K562 (cell line): ENCODE measurements at regions not wholly inside any gene's neighbourhood (a gene's known extent, or its start where the extent isn't known, plus 50 kb on each side); places are given as distances from the start of the nearest gene placed in this dataset.

ENCODE experiments used
- ATAC-seq: fragments of 200-7000 bp; cut with Tn5 transposase; 3 replicates; pipeline ENCODE4 v1.9.1; 2020; ENCODE audit warnings: moderate library complexity
- BruUV-seq: library from RNA; stranded (reverse); fragments of 400-500 nt; replicated peaks from 2 replicates; lab custom pipeline; 2021; lab: Mats Ljungman, UMichigan
- CTCF ChIA-PET: fragments of 300-600 bp; formaldehyde crosslinking; extraction: SDS; loops from one replicate; lab custom pipeline; 2021; ENCODE audit warnings: low intra/inter-chr PET ratio; lab: Yijun Ruan, JAX
- POLR2A ChIA-PET: fragments of 300-600, 350-650 bp; sonication (Branson Sonifier 250); formaldehyde crosslinking; extraction: SDS; loops from one replicate; lab custom pipeline; 2021; ENCODE audit warnings: antibody characterized with exemption, inconsistent platforms; lab: Yijun Ruan, JAX
- DNase-seq, 4 experiments: peaks; one replicate each; pipeline versions ENCODE4 v3.0.0 to v3.0.0-alpha.2; 2011 to 2018; ENCODE audit warnings: low spot score in 3 of 4, mixed read lengths in 3 of 4; ENCODE audit errors: extremely low read depth in 1 of 4
- FAIRE-seq: peaks from 2 replicates; lab custom pipeline; 2011; peaks lifted over from hg19 to GRCh38; lab: Jason Lieb, UNC
- H2AFZ ChIP-seq: 2 replicates; pipeline ENCODE4 v1.6.0; 2011; ENCODE audit warnings: low read depth, low read length, control low read depth, inconsistent platforms
- H3K27ac ChIP-seq: fragments of 200-600 bp; 3 replicates; pipeline ENCODE4 v1.8.0; 2011; ENCODE audit warnings: low read depth, mild to moderate bottlenecking, control low read depth, inconsistent platforms, low read length, moderate library complexity, mixed read lengths; ENCODE audit errors: extremely low read depth
- H3K27me3 ChIP-seq, 2 experiments: fragments of 300-600 bp in 1 of 2; 2 replicates in 1 of 2; 3 replicates in 1 of 2; pipeline versions ENCODE4 v1.6.0 to v1.8.0; 2011; ENCODE audit warnings: inconsistent platforms in 2 of 2, low read length in 2 of 2, mild to moderate bottlenecking in 1 of 2, mixed read lengths in 1 of 2, moderate library complexity in 1 of 2; ENCODE audit not compliant: control insufficient read depth in 2 of 2, insufficient read depth in 2 of 2
- H3K36me3 ChIP-seq: fragments of 300-600 bp; 3 replicates; pipeline ENCODE4 v1.8.0; 2011; ENCODE audit warnings: mild to moderate bottlenecking, low read length, inconsistent platforms; ENCODE audit not compliant: control insufficient read depth, insufficient read depth
- H3K4me1 ChIP-seq, 2 experiments: fragments of 200-600 bp in 1 of 2; replicated peaks in 1 of 2; 2 replicates in 1 of 2; 3 replicates in 1 of 2; pipeline versions ENCODE4 v1.5.1 to v1.8.0; 2011; ENCODE audit warnings: inconsistent platforms in 2 of 2, low read length in 2 of 2, mild to moderate bottlenecking in 1 of 2, mixed read lengths in 1 of 2, moderate library complexity in 1 of 2; ENCODE audit not compliant: control insufficient read depth in 2 of 2, insufficient read depth in 2 of 2
- H3K4me2 ChIP-seq: 2 replicates; pipeline ENCODE4 v1.6.1; 2011; ENCODE audit warnings: low read length, control low read depth, inconsistent platforms, mixed read lengths; ENCODE audit not compliant: insufficient read depth
- H3K4me3 ChIP-seq: fragments of 200-600 bp; sonication (generic), shearing (Covaris generic); 2 replicates; pipeline ENCODE4 v1.5.1; 2016; ENCODE audit warnings: control low read depth, inconsistent platforms
- H3K79me2 ChIP-seq: fragments of 200-600 bp; 3 replicates; pipeline ENCODE4 v1.8.0; 2011; ENCODE audit warnings: low read length, inconsistent platforms; ENCODE audit not compliant: control insufficient read depth, insufficient read depth
- H3K9ac ChIP-seq, 2 experiments: 2 replicates each; pipeline versions ENCODE4 v1.6.0 to v1.6.1; 2011; ENCODE audit warnings: low read depth in 2 of 2, low read length in 2 of 2, control low read depth in 1 of 2, inconsistent platforms in 1 of 2, mild to moderate bottlenecking in 1 of 2, mixed read lengths in 1 of 2; ENCODE audit not compliant: insufficient read depth in 1 of 2
- H3K9me1 ChIP-seq: one replicate; pipeline ENCODE4 v1.6.0; 2011; ENCODE audit warnings: inconsistent platforms, mild to moderate bottlenecking, low read length, moderate library complexity; ENCODE audit not compliant: control insufficient read depth, insufficient read depth
- H3K9me3 ChIP-seq: replicated peaks from 2 replicates; pipeline ENCODE4 v1.5.1; 2011; ENCODE audit warnings: low read depth, low read length, inconsistent platforms; ENCODE audit not compliant: control insufficient read depth, insufficient read depth
- H4K20me1 ChIP-seq: replicated peaks from 2 replicates; pipeline ENCODE4 v1.6.1; 2011; ENCODE audit warnings: low read length, inconsistent platforms, mixed read lengths; ENCODE audit not compliant: control insufficient read depth, insufficient read depth
- CAMTA2 ChIP-seq: fragments of 250-450 bp; sonication (Bioruptor Pico); conservative IDR thresholded peaks from 2 replicates; pipeline ENCODE4 v1.5.1; 2022
- CCAR2 ChIP-seq: fragments of 200-400 bp; formaldehyde crosslinking; IDR thresholded peaks from 2 replicates; pipeline ENCODE4 v1.6.1; 2017; ENCODE audit warnings: mild to moderate bottlenecking, low read depth, low read length
- DMBX1 ChIP-seq: fragments of 250-450 bp; sonication (Bioruptor Pico); IDR thresholded peaks from 2 replicates; pipeline ENCODE4 v1.8.0; 2022; ENCODE audit warnings: inconsistent platforms, mild to moderate bottlenecking, moderate library complexity, borderline replicate concordance
- FOXA3 ChIP-seq, 2 experiments: fragments of 450-650 bp in 1 of 2; sonication (generic) in 1 of 2; formaldehyde crosslinking; IDR thresholded peaks in 1 of 2; conservative IDR thresholded peaks in 1 of 2; 2 replicates each; pipeline versions ENCODE4 v1.4.0 to v1.8.0; 2020 to 2022; ENCODE audit warnings: mild to moderate bottlenecking in 2 of 2, missing genetic modification reagents in 1 of 2
- HDAC6 ChIP-seq: IDR thresholded peaks from 2 replicates; pipeline ENCODE4 v1.6.1; 2012; ENCODE audit warnings: low read depth, mild to moderate bottlenecking, control low read depth, inconsistent platforms, low read length, moderate library complexity
- HMG20A ChIP-seq: fragments of 450-650 bp; formaldehyde crosslinking; conservative IDR thresholded peaks from 2 replicates; pipeline ENCODE4 v1.4.0; 2020; ENCODE audit warnings: mild to moderate bottlenecking, mixed read lengths
- MXI1 ChIP-seq: IDR thresholded peaks from 2 replicates; pipeline ENCODE4 v1.6.1; 2011; ENCODE audit warnings: low read depth, mild to moderate bottlenecking, improper control_type of control experiment, low read length
- NCOA1 ChIP-seq: fragments of 450-650 bp; IDR thresholded peaks from 2 replicates; pipeline ENCODE4 v1.6.1; 2016; ENCODE audit warnings: low read depth
- NR2F6 ChIP-seq: fragments of 450-650 bp; formaldehyde crosslinking; IDR thresholded peaks from 2 replicates; pipeline ENCODE4 v1.4.0; 2020; ENCODE audit warnings: mild to moderate bottlenecking
- NUFIP1 ChIP-seq: fragments of 450-650 bp; IDR thresholded peaks from 2 replicates; pipeline ENCODE4 v1.6.1; 2018; ENCODE audit not compliant: partially characterized antibody
- OTX1 ChIP-seq: fragments of 450-650 bp; formaldehyde crosslinking; IDR thresholded peaks from 2 replicates; pipeline ENCODE4 v1.4.0; 2022; ENCODE audit warnings: mild to moderate bottlenecking
- POLR2AphosphoS5 ChIP-seq: IDR thresholded peaks from 2 replicates; pipeline ENCODE4 v1.6.1; 2011; ENCODE audit warnings: mild to moderate bottlenecking, low read depth, low read length, moderate library complexity; ENCODE audit not compliant: control insufficient read depth, insufficient read depth
- RBM34 ChIP-seq: fragments of 200-400 bp; formaldehyde crosslinking; IDR thresholded peaks from 2 replicates; pipeline ENCODE4 v1.6.1; 2018; ENCODE audit warnings: low read length, borderline replicate concordance; ENCODE audit not compliant: insufficient read depth
- SNAPC5 ChIP-seq: fragments of 250-450 bp; sonication (Bioruptor Pico); IDR thresholded peaks from 2 replicates; pipeline ENCODE4 v1.8.0; 2021; ENCODE audit warnings: moderate library complexity, mild to moderate bottlenecking, inconsistent platforms
- STAG1 ChIP-seq: sonication (generic); formaldehyde crosslinking; IDR thresholded peaks from 2 replicates; pipeline ENCODE4 v1.5.0; 2020; ENCODE audit warnings: missing genetic modification reagents, borderline replicate concordance
- TCF15 ChIP-seq: fragments of 250-450 bp; sonication (Bioruptor Pico); IDR thresholded peaks from 2 replicates; pipeline ENCODE4 v1.8.0; 2022; ENCODE audit warnings: moderate library complexity, mild to moderate bottlenecking, inconsistent platforms
- TRIM24 ChIP-seq, 2 experiments: fragments of 450-650 bp; IDR thresholded peaks; 2 replicates each; pipeline ENCODE4 v1.6.1; 2016
- ZBTB1 ChIP-seq: sonication (generic); formaldehyde crosslinking; IDR thresholded peaks from 2 replicates; pipeline ENCODE4 v1.8.1; 2023; ENCODE audit warnings: missing genetic modification reagents, low read depth, mild to moderate bottlenecking, borderline replicate concordance
- ZNF766 ChIP-seq: fragments of 200-800 bp; sonication (Bioruptor generic); conservative IDR thresholded peaks from 2 replicates; pipeline ENCODE4 v1.6.1; 2016; ENCODE audit warnings: missing genetic modification characterization, missing compliant biosample characterization
- WGBS: fragments of 100-300 bp; shearing (Covaris generic); methylation state at CpG from one replicate; pipeline ENCODE4 v1.1.6; 2016; ENCODE audit warnings: low coverage, mixed read lengths; ENCODE audit not compliant: insufficient coverage; ENCODE audit errors: missing lambda C conversion rate; 5-methylcytosine and 5-hydroxymethylcytosine counted together
- in situ Hi-C: fragments of 300-500 bp; cut with MboI; formaldehyde crosslinking; loops from 4 replicates; pipeline ENCODE4 v1.15.0; 2018; ENCODE audit warnings: inconsistent platforms, mixed read lengths
- intact Hi-C: fragments of 100-400 bp; cut with micrococcal nuclease; formaldehyde crosslinking; loops from 2 replicates; pipeline ENCODE4 v1.14.2; 2022
- TF ChIP-seq, protein P1 (sequence below): sonication (generic); formaldehyde crosslinking; IDR thresholded peaks from 2 replicates; pipeline ENCODE4 v1.8.0; 2023; ENCODE audit warnings: mild to moderate bottlenecking, missing genetic modification reagents

- TF ChIP-seq FOXA3 (CRISPR knock-in tag; conservative IDR thresholded peaks at IDR 0.05 in 1 of 2, IDR thresholded peaks at IDR 0.05 in 1 of 2): no peak
- TF ChIP-seq ZBTB1 (CRISPR knock-in tag): no peak
- TF ChIP-seq NR2F6 (CRISPR knock-in tag): no peak
- no peak for TF ChIP-seq CAMTA2 (CRISPR knock-in tag)
- peak; percentile 39; the same call in 1 of the 2 replicates for TF ChIP-seq STAG1 (CRISPR knock-in tag)
- TF ChIP-seq DMBX1 (CRISPR knock-in tag): no peak
- TF ChIP-seq MXI1: no peak
Observed at GRCh38 chr7:119270045-119270464, 1002.9 kb upstream of the KCND2 start (continued).

- TF ChIP-seq HDAC6: no peak
- no peak for TF ChIP-seq POLR2AphosphoS5
- no peak for TF ChIP-seq CCAR2
- TF ChIP-seq TRIM24 (IDR thresholded peaks at IDR 0.05): no peak
- no peak for TF ChIP-seq ZNF766 (CRISPR knock-in tag)
- TF ChIP-seq, protein P1, sequence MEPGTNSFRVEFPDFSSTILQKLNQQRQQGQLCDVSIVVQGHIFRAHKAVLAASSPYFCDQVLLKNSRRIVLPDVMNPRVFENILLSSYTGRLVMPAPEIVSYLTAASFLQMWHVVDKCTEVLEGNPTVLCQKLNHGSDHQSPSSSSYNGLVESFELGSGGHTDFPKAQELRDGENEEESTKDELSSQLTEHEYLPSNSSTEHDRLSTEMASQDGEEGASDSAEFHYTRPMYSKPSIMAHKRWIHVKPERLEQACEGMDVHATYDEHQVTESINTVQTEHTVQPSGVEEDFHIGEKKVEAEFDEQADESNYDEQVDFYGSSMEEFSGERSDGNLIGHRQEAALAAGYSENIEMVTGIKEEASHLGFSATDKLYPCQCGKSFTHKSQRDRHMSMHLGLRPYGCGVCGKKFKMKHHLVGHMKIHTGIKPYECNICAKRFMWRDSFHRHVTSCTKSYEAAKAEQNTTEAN (CRISPR knock-in tag): no peak
- TF ChIP-seq OTX1: no peak
- TF ChIP-seq NCOA1: no peak
- TF ChIP-seq TCF15 (CRISPR knock-in tag): no peak
- TF ChIP-seq RBM34: no peak
- TF ChIP-seq NUFIP1: no peak
- TF ChIP-seq SNAPC5: no peak
- no peak for TF ChIP-seq HMG20A
- TF ChIP-seq, all 486 proteins: peak for 0
- Histone ChIP-seq H3K4me3 (no peak overlapping the region), H3K27ac (no peak overlapping the region), H3K4me2 (no peak overlapping the region), H3K36me3 (no peaks in the 10 kb centered on the region), H3K27me3 (no peaks in the 10 kb centered on the region), H2AFZ (no peak overlapping the region), H4K20me1 (no peaks in the 10 kb centered on the region), H3K79me2 (no peaks in the 10 kb centered on the region), H3K9ac (no peak overlapping the region), H3K9me1 (no peaks in the 10 kb centered on the region), H3K4me1 (no peaks in the 10 kb centered on the region), H3K9me3 (no peaks in the 10 kb centered on the region)
- BruUV-seq: no TSS peak
- intact Hi-C loops (loop anchor here (1.0 to 10.0 kb wide), 4 partner anchors 824 to 1455 kb away; no protein-coding TSS in a partner anchor), in situ Hi-C loops (no loop called here)
- POLR2A ChIA-PET: no interaction called here
- FAIRE-seq (no peak), ATAC-seq (no peak), DNase-seq (no peak)
- 0% methylated on average over 6 of the region's 6 CpGs for WGBS
- CTCF ChIA-PET: interaction anchor here (0.6 to 1.5 kb wide), 3 partner anchors 819 to 1835 kb away, joined by 4 to 6 read pairs (median 5); no protein-coding TSS in a partner anchor
Observed at GRCh38 chr7:119270644-119271043, 1002.3 kb upstream of the KCND2 start.
